GM21447 (cell line): ENCODE measurements at regions not wholly inside any gene's neighbourhood (a gene's known extent, or its start where the extent isn't known, plus 50 kb on each side); places are given as distances from the start of the nearest gene placed in this dataset.

Source experiments
- ATAC-seq: cut with Tn5 transposase; IDR thresholded peaks from one replicate; pipeline ENCODE4 v1.9.1; 2021; ENCODE audit not compliant: unreplicated experiment

DNA sequence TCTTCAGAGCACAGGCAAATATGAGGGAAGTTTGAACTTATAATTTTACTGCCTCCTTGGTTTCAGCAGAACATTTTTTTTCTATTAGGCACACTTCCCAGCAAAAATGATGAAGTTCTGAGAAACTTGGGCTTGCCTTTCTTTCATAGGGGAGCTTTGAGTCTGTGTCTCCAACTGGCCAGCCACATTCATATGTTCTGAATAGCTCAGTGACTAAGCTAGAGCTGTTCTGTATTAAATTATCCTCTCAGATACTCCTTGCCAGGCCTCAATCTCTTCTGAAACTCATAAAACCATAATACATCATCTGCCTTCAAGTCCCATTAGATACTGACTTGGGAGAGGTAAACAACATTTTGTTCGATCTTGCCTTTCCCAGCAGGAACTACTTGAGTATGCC lies 476.5 kb downstream of the GPAM start:
- ATAC-seq: no peak

DNA sequence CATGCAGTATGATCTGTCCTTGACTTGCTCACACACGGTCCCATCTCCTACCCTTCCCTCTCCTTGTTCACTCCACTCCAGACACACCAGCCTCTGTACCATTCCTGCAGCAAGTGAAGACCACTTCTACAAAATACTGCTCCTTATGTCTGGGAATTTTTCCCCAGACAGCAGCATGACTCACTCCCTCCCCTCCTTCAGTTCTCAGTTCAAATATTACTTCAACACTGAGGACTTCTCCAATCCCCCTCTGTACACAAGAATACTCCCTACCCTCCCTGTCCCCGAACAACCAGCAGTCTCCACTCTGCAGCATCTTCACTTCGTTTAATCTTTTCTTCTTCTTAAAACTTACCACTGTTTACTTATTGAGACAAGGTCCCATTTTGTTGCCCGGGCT lies 474.0 kb downstream of the GPAM start:
- ATAC-seq: no peak

DNA sequence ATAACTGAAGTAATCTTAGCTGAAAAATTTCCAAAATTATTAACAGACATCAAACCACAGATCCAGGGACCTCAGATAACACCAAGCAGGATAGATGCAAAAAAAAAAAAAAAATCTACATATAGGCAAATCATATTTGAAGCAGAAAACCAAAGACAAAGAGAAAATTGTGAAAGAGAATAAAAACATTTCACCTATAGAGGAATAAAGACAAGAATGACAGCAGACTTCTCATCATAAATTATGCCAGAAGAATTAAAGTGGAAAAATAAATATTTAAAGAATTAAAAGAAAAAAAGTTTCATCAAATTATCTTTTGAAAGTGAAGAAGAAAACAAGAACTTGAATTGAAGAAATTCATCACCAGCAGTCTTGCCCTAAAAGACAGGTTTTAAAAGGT lies 467.5 kb downstream of the GPAM start:
- ATAC-seq: no peak

DNA sequence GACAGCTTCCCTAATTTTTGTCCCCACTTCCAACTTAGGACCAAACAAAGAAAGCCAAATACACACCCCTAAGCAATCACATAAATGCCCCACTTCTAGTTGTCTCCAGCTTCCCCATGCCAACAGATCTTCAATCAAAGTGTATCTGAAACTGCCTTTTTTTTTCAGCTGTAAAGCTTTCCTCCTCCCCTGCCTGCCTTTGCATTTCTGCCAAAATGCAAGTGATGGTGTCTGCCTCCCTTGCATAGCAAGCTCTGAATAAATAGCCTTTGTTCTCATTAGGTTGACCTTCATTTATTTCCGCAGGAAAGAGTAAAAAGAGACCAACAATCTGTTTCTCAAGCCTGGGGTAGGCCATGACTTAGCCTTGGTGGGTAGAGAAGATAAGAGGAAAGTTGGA lies 459.4 kb downstream of the GPAM start:
- no peak for ATAC-seq

DNA sequence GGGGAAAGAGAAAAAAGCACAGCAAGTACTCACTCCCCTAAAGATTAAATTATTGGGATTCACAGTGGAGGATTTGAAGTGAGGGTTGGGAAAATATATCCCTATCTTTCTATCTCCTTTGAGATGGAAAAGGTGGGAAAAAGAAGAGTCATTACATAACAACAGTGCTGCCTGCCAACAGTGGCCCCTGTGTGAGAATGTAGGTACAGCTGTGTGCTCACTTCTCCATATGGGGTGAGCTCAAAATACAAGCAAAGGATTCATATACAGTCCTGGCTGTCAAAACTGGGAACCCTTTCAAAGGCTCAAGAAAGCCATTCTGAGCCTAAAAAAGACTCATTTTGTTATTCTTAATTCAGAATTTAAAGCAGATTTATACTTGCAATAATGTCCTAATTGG lies 458.5 kb downstream of the GPAM start:
- no peak for ATAC-seq

DNA sequence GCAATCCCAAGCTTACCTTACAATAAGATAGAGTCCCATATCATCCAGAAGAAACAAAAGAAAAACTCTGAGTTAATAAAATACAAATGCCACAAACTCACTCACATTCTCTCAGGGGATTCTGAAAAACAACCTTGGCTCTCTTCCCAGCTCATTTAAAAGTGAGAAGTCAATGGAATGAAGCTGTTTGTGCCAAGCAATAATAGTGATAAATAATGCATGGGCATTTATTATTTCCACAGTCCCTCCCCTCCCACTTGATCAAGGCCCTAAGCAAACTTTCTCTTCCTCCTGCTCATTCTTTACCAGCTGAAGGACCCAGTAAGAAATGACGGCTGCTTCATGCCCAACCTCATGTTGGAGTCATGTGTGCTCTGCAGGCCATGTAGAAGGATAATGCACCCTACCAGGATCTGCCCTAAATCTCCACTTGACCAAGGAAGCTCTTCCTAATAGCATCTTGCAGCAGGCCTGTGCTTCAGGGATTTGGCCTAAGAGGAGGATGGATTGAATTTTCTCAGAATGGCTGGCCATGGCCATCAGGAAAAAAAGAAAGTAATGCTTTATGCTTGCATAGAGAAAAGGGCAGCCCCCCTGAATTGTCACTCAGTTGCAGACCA lies 451.3 kb downstream of the GPAM start:
- no peak for ATAC-seq

DNA sequence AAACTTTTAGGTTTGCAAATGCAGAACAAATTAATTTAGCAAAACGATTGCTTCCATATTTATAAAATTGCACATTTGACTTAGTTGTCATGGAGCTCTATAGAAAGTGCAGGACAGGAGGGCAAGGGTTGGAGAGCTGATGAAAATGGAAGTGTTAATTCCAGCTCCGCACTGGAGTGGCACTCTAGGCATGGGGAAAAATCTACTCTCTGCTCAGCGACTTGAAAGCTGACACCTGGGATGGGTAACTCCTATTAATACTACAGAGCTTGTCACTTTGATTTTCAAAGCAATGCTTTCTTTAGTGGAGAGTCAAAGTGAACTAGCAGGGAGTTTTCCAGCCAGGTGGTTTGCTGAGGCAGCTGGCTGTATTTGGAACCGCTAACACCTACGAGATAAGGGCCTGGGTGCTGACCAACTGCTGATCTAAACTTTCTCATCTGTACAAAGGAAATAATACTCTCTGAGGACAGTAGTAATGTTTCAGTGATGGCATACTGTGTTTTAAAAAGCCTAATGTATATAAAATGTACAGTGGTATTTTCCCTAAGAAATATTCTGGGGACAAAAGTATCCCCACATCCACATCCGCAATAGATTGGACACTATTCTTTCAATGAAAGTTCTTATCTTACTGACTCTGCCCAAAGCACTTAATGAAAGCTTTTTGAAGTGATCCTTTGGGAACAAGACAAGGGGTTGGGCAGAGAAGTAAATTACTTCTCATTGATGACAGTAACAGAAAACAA lies 444.3 kb downstream of the GPAM start:
- ATAC-seq: no peak

DNA sequence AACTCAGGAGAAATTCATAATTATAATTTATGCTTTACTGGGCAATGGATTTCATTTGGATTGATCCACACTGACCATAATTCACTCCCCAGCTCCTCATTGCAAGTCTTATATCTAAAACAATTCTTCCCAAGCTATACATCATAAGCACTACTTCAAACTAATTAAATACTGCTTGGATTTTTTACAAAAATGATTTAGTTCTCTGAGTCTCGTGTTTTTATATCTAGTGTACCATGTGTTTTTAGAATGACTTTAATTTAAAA lies 443.8 kb downstream of the GPAM start:
- no peak for ATAC-seq

DNA sequence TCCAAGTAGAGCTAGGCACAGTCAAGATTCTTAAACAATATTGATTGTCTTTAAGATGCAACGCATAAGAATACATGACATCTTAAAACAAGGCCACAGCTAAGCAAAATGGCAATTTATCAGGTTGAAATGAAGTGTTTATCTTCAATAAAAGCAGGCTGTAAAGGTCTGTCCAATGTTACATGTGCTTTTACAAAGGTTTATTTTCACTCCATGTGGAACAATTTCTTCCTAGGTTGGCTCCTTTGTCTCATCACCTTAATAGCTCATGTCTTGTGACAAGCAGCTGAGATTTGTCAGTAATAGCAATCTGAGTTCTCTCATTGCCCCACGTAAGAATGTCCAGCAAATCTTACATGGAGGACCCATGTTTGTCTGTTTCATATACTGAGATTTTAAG lies 437.6 kb downstream of the GPAM start:
- ATAC-seq: no peak

DNA sequence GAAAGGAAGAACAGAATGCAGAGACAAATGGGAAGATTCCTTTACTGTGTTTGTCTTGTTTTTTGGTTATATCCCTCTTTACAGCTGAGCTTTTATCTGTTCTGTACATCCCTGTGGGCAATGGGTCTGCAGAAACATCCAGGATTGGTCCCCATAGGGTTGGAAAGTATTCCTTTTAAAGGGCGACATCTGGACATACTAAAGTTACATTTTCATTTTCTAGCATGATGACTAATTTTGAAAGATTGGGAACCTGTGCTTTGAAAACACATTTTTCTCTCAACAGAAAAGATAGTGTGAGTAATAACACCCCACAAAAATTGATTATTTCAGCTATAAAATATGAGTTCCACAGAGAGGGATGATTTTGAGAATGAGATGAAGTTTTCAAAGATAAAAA lies 435.8 kb downstream of the GPAM start:
- ATAC-seq: no peak

DNA sequence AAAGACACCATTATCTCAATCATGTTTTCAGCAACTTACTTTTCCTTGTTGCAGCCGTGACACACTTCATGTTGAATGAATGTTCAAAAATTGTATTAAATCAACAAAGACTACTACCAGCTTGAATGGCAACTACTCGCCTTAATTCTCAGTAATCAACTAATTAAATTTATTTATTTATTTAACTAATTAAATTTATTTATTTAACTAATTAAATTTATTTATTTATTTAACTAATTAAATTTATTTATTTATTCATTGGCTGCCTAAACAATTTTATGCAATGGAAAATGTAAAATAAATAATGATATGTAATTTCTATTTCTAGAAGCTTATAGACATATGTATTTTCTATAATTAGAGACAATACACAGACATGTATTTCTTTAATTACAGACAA lies 435.4 kb downstream of the GPAM start:
- ATAC-seq: no peak

DNA sequence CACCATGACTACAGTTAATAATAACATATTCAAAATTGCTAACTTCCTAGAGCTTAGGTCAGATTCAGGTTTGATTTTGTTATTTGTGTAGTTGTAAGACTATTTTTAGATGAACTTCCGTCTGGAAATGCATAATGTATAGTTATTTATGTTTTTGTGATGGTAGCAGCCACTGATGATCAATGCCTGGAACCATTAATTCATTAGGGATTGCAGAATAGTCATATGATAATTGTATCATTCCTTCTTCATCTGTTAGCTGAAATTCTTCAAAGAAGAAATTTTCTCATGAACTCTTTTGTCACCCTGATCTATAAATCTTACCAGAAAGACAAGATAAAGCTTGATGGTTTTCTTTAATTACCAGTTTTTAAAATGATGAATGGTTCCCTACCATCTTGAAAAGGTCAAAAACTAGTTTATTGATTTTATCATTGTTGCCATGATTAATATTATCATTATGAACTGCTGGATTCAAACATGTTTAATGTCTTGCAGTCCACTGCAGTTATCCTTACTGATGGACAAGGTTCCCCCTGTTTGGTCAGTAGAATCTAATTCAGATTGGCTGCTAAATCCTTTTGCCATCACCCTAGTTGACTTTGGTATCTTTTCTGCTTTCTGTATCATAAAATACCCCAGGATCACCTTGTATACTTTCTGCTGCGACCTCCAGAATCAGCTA lies 433.3 kb downstream of the GPAM start:
- no peak for ATAC-seq

DNA sequence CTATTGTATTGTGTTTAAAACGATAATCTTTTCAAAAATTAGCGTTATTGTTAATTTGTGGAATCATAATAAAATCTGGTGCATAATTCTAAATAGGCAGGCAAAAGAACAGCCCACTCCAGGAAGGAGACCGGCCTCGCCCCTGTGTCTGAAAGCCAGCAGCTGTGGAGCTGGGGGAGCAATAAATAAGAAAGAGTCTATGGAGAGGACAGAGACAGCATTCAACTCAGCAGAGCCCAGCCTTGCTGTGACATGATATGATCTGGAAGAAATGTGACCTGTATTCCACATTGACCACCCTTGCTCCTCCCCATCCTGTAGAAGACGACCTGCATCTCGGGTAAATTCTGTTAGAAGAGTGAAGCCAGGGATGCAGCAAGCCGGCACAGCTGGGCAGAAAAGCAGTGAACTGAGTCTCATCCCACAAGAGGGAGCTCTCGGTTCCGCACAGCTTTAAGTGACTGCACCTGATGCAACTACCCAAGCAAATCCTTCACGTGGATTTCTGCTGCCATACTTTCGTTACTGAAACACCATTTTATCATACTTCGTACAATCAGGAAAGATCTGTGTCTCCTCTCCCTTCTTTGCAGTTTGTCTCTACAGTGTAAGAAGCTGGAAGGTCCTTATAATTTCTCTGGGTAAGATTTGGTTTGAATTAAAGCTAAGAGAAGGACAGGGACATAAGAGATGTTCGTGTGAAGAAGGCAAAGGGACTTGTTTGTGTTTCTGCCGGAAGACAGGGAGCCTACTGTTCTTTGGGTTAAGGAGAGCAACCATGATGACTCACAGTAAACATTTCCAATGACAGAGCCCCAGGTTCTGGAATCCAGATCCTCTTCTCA lies 427.1 kb downstream of the GPAM start:
- ATAC-seq: peak; percentile 75

DNA sequence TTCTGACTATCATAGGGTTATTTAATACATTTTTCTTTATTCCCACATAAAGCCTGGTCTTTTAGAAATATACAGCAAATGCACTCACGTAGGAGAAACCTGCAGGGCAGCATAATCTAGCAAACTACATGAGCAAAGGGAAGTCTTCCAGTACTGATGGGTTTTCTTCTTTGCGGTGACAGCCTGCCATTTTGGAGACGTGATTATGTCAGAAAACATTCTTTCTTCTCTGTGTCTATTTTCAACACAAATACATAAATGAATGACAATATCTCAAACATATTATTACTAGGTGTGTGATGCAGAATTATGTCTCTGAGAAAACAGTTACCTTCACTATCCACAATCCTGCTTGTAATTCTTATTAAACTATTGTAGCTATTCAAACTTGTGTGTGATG lies 425.0 kb downstream of the GPAM start:
- no peak for ATAC-seq

DNA sequence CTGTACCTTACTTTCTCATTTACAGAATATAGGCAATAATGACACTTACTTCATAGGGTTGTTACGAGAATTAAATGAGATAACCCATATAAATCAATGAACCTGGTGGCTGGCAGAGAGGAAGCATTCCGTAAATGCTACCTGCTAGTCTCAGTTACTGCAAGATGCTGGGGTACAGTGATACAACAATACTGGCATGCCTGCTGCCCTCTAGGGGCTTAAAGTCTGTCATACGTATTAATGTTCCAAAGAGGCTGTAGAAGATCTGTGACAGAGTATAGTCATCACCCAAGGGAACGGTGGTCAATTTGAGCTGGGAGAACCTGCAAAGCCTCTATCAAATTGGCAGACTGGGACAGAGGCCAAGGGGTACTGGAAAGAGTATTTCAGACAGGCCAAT lies 421.5 kb downstream of the GPAM start:
- ATAC-seq: no peak

DNA sequence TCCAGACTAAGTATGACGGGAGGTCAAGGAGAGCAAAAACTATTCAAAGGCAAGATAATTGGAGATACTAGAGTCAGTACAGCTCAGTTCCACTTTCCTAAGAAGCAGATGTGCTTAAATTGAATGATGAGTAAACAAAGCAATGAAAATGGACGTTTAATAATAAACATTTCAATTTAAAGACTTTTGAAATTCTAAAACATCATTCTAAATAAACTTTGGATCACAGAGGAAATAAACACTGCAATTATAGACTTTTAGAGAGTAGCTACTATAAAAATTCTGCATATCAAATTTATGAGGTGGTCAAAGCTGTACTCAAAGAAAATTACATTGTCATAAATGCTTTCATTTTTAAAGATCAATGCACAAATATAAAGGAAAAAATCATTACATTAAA lies 418.3 kb downstream of the GPAM start:
- no peak for ATAC-seq

DNA sequence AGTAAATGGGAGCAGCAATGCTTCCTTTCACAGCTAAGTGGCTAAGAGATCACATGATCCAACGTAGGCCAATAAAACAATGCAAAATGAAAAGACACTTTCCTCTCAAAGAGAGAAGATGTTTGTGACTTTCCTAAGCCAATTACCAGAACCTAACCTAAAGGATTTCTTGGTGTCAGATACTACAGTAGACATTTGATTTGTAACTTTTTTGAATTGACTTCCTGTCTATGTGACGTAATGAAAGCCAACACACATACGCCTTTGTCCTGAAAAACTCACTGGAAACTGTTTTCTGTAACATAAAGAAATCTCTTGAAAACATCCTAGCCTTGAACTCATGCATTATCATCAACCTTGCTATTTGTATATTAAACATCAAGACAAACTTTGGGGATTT lies 417.1 kb downstream of the GPAM start:
- no peak for ATAC-seq

DNA sequence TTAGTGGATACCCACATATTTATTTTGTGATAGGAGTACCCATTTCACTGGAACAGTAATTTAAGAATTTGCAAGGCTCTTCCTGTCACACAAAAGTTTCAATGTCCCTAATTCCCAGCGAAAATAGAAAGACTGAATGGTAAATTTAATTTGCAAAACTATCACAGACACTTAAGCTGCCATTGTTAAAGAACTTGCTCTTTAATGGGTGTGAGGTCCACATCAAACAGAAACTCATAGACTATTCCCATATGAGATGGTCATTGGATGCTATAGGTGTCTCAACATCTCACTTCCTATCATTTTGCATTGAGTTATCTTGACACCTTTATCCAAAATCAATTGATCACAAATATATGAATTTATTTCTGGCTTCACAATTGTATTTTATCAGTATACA lies 415.9 kb downstream of the GPAM start:
- no peak for ATAC-seq

DNA sequence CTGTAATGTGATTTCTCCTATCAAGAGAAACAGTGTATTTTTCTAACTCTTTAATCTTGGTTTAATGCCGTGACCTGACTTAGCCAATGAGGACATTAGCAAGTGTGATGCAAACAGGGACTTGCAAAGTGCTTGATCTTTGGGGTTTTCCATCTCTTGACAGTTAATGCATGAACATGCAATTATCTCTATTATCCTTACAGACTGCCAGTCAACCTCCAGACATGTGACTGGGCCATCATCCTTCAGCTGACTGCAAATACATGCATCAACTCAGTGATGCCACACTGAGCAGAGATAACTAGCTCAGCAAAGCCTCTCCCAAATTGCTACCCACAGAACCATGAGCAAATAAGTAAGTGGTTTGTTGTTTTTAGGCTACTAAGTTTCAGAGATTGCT lies 409.6 kb downstream of the GPAM start:
- no peak for ATAC-seq

DNA sequence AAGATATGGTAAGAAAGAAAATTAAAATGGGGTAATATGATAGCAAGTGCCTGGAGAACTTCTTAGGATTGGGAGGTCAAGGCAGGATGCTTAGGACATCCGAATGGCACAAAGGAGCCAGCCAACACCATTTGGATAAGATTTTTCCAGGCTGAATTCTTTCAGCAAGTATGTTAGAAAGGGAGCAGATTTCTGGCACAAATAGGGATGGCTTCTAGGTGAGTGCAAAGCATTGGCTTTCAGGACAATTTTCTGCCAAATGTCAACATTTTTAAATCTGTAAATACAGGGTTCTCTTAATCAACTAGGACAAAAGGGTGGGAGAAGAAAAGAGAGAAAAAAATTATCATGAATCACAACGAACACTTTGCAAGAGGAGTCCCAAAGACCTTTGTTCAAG lies 409.1 kb downstream of the GPAM start:
- no peak for ATAC-seq

DNA sequence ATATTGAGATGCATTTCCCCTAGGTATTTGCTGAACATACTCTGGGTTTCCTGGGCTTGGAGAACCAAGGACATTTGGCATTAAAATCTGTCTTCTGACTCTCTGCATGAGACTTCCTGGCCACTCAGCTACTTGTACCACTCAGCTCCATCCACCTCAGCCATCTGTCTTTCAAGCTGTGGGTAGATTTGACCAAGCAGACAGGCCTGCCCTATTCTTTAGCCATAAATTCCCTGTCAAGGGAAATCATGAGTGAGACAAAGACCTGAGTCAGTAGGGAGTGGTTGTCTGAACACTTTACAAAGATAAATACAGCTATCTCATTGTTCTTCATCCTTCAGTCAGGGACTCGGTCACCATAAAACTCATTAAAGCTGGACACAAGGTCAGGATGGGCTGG lies 399.1 kb downstream of the GPAM start:
- no peak for ATAC-seq

DNA sequence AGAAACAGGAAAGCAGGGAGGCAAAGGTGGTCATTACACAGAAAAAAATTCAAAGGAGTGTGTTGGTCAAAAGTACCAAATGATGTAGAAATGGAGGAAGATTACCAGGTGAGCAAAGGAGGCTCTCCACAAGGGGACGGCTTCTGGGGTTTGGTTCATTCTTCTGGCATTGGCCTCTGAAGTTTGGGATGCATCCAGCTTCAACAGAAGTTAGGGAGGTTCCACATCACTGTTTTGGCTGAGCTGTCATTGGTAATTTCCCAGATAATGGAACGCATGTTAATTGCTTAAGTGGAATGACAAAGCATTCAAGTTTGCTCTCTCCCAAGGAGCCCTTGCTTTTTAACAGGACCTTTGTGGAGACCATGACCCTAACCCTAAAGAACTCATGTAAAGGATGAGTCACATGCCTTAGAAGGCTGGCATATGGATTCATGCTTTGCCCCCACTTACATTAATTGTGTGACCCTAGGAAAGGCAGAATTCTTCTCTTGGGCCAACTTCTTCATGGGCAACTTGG lies 398.6 kb downstream of the GPAM start:
- ATAC-seq: no peak
